HG02759 (cell line): ENCODE measurements at regions not wholly inside any gene's neighbourhood (a gene's known extent, or its start where the extent isn't known, plus 50 kb on each side); places are given as distances from the start of the nearest gene placed in this dataset.

Experiments
- ATAC-seq: cut with Tn5 transposase; IDR thresholded peaks from one replicate; pipeline ENCODE4 v1.9.1; 2021; ENCODE audit warnings: mild to moderate bottlenecking, moderate library complexity; ENCODE audit not compliant: unreplicated experiment

DNA sequence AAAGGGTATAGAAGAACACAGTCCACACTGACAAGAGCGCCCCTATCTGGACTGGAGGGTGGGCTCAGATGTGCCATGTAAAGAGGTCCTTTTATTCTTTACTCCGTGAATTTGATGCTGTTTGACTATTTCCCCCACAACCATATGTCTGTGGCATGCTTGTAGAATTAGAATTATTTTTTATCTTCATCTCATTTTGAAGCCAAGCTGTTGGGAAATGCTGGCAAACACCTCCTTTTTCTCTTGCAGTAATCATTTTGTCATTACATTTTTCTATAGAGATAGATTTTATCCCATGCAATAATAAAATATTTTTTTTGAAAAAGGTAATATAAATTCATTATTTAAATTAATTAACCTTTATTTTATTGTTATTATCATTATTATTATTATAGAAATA, 926.6 kb upstream of the AUTS2 start:
- no peak for ATAC-seq

DNA sequence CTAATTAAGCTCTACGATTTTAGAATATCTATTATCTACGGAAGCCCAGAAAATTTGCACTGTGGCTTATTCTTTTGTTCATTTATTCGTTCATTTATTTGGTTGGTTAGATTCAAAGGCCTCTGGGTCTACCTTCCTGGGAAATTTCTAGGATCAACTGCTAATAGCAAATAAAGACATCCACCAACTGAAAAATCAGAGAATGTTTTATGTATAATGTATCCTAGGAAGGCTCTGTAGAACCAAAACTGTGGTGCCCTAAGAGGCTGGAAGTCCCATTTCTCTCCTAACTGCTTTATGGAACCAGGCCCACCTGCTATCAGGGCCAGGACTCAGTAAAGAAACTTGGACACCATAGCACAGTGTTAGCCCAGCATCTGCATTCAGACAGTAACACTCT, 923.4 kb upstream of the AUTS2 start:
- no peak for ATAC-seq

DNA sequence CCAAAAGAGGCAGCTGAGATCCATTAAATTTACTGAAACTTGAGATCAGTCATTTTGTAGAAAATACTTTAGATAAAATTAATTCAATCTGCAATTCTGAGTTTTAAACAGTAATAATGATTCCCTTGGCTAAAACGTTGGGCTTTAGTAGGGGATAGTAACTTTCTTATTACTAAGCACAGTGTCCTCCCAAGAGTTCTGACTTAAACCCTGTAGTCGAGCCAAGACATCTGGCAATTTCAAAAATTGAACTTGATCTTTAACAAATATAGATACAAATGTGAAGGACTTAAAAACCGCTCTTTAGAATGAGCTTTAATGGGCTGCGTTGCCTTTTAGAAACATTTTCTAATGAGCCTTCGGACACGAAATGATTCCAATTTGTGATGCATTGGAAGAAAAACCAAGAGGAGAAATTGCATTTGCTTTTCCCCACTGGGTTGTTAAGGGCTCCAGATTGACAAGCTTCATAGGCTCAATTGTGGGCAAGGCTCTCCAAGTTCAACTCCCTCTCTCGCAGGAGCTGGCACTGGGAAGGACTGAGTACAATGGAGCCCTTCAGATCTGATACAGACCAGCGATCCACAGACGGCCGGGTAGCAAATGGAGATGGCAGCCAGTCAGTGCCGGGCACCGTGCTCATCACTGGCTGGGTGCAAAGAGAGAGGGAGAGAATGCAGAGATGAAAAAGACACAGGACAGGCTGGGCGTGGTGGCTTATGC, 921.3 kb upstream of the AUTS2 start:
- ATAC-seq, result no peak

DNA sequence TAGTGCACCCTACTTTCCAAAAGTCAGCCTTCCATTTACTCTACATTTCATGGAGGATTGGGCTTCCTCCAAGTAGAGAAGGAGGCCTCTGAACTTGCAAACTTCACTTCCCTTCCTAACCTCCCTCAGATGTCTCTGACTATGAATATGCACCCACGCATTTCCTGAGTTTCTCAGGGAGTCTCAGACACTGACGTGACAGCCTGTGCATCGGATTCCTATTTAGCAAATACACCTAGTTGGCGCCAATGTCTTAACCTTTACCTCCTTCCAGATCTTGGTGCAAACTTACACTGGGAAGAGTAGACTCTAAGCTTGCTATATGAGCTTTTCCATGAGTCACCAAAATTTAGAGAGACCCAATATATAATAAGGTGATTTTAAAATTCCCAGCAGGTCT, 920.1 kb upstream of the AUTS2 start:
- ATAC-seq, result no peak

DNA sequence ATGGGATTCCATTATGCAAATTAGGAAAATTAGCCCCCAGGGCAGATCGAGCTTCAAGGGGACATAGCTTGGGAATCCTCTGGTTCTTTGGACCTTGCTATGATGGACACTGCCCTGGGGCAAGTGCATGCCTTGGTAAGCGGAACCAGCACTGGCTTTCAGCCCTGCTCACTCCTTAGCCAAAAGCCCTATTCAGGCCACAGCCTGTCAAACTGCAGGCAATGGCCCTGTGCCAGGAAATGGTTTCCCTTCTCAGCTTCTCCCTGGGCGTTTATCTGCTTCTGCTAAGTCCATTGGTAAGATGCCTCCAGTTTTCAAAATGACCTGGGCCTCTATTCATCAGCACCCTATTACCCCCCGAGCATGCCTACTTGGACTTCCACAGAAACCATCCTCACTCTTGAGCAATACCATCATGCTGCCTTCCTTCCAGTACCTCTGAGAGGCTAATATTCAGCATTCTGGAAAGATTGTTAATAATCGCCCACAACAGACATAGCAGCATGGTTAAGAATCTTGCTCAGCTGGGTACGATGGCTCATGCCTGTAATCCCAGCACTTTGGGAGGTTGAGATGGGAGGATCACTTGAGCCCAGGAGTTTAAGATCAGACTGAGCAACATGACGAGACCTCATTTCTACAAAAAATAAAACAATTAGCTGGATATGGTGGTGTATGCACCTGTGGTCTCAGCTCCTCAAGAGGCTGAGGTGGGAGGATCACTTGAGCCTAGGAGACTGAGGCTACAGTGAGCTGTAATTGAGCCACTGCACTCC, 918.6 kb upstream of the AUTS2 start:
- ATAC-seq, result no peak

DNA sequence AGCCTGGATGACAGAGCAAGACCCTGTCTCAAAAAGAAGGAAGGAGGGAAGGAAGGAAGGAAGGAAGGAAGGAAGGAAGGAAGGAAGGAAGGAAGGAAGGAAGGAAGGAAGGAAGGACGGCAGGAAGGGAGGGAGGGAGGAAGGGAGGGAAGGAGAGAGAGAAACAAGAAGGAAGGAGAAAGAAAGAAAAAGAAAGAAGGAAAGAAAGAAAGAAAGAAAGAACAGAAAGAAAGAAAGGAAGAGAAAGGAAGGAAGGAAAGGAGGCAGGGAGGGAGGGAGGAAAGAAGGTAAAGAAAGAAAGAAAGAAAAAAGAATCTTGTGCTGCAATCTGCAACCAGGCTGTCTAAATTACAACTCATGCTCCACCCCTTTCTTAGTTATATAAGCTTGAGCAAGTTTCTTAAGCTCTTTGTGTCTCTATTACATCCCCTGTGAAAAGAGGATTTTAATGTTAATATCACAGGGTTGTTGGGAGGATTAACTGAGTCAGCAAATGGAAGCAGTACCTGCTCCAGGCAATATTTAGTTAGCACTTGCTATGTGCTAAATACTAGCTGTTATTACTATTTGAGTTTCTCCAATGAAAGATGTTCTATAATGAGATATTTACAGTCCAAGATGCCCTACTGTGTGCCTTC, 917.9 kb upstream of the AUTS2 start:
- no peak for ATAC-seq

DNA sequence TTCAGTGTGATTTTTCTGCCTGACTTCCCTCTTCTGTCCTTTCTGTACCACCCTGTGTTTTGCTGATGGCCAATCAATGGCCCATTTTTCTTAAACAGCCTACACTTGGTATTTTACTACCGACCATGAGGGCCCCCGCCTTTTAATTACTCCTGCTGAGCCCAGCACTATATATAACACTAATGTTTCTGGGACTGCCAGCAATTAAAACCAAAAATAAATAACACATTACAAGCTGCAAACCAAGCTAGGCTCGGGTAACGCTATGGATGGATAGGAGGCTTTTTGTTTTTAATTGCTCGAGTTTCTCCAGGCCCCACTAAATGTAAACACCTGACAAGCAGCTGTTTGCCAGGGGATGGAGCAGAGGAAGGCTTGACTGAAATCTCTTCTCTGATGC, 915.4 kb upstream of the AUTS2 start:
- ATAC-seq, result no peak

DNA sequence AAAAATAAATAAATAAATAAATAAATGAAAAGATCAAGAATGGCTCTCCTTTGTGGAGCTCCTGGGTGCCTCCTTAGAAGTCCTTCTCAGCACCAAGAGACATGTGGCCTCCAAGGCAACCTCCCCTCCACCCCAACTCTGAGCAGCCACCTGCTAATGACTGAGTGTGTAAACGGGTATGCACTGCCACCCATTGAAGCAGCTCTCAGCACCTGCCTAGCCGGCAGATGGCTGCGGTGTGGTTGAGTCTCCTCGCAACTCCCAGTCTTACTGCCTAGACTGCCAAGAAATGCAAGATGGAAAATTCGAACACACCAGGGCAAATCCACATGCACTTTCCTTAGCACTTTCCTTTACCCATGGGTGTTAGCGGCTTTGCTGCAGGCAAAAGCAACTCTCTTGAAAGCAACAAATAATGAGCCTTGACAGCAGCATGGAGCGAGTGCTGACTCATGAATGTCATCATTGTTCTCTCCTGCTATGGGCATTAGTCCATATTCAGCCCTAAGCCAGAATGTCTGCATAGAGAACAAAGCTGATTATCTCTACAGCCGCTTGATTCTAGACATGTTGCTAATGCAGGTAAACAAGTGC, 913.9 kb upstream of the AUTS2 start:
- ATAC-seq, result no peak

DNA sequence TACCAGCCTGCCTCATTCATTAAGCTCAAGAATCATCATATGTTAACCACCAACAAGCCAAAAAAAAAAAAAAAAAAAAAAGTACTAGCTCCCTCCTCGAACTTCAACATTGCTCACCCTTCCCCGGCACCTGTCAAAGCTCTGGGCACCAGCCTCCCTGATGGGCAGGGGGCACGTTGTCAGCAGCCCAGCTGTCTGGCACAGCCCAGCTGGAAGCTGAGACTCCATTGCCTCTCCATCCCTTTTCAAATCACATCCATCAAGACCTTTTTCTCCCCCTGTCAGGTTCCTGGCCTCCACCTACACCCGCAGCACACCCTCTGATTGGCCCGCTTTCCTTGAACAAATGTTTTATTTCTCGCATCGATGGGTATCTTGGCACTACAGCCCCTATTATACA, 913.3 kb upstream of the AUTS2 start:
- no peak for ATAC-seq

DNA sequence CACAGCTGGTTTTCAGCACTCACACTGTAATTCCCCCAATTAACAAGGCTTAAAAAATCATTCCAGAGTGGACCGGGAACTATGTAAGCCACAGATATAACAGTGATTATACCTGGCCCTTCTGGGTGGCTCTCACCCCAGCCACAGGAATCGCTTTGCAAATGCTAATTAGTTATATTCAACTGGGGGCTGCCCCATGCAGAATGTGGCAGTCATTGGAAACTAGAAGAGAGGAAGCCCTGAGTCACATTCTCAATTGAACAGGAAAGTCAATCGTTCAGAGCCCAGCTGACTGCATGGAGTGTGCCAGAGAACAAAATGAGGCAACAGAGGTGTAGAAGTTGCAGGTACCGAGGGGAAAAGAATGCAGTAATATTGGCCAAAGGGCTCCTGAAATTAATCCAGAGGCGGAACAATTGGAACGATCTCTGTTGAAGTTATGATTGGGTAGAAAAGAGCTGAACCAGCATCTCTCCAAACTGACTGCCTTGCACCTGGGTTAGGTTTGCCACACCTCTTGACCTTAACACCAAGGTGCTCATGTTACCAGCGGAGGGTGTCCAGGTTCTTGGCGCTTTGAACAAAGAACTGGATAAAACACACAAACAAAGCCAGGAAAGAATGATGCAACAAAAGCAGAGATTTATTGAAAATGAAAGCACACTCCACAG, 909.7 kb upstream of the AUTS2 start:
- no peak for ATAC-seq

DNA sequence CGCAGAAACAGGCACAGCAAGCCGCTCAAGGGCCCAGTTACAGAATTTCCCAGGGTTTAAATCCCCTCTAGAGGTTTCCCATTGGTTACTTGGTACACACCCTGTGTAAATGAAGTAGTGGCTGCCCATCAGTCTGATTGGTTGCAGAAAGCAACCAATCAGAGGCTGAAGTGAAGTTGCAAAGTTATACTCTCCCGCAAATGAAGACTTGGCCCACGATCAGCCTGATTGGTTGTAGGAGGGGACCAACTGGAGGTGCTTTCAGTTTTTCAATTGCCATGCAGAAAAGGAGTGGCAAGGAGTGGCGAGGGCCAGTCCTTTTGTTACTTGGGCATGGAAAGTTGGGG, 909.2 kb upstream of the AUTS2 start:
- ATAC-seq, result no peak

DNA sequence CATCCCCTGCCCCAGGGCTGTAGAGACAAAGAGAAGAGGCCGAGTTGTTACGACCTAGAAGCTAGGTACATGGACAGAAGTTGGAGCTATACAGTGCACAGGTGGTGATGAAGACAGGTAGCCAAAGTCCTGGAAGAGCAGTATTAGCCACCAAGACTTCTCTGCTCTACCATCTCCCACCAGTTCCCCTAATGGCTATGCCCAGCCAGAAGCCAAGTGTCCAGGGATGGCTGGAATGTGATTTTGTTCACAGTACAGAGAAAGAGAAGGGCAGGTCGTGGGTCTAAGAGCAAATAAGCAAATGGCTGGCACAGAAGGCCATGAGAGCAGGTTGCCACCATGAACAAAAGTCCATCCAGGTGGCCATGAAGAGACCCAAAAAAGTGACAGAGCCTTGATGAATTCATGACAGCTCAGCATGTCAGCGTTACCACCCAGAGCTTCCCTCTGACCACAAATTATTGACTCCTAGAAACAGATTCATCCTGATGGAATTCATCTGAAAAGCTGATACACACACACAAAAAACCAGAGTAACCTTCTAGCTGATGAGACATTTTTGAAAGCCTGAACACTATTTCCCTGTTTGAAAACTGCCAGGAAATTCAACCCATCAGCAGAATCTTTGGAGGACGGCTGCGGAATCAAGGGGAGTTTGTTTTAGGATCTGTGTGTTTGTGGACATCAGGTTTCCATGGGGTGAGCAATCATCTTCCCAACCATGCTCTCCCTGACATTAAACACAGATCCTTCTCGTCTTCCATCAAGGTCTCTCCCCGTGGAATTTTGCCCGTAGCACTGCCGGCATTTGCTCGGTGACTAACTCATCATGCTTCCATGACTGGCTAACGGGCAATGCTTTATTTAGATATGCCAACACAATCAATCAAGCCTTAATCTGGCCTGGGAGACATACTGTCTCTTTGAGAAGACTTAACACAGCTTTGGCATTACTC, 906.7 kb upstream of the AUTS2 start:
- no peak for ATAC-seq

DNA sequence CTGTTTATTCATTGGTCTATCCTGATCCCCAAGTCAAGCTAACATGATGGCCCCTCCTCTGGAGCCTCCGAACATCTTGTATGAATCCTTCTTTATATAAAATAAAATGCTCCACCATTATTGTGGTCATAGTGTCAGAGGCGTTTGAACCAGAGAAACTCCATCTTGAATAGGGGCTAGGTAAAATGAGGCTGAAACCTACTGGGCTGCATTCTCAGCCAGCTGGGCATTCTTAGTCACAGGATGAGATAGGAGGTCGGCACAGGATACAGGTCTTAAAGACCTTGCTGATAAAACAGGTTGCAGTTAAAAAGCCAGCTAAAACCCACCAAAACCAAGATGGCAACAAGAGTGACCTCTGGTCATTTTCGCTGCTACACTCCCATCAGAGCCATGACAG, 905.8 kb upstream of the AUTS2 start:
- no peak for ATAC-seq

DNA sequence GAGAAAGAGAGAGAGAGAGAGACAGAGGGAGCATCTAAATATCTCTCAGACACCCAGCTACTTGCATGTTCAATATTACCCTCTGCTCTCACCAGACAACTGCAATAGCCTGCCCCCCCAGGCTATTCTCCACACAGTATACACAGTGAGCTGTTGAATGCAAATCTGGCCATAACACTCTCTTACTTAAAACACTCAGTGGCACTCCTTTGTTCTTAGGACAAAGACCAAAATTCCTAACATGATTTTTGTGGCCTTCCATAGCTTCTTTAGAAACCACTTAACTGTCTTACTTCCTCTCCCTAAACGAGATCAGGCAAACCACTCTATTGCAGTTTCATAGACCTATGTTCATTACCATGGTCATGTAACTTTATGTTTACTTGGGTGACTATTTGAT, 903.6 kb upstream of the AUTS2 start:
- no peak for ATAC-seq

DNA sequence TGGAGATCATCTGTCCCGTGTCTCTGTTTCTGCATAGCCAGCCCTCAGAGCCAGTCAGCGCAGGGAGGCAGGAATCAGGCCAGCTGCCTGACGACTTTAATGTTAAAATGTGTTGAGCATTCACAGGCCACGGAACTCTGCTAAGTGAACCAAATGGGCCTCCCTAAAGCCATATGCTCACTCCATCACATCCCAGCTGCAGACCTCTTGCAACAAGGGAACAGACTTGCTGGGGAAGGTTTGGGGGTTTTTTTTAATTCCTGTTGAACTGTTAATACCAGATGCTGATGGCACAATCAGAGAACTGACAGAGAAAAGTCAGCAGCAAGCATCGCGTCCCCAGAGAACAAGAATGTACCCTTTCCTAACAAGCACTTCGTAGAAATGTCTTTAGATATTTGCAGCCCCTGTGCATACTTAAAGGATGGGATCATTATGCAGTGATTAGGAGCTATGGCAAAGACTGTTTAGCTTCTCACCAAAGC, 900.4 kb upstream of the AUTS2 start:
- ATAC-seq, result no peak

DNA sequence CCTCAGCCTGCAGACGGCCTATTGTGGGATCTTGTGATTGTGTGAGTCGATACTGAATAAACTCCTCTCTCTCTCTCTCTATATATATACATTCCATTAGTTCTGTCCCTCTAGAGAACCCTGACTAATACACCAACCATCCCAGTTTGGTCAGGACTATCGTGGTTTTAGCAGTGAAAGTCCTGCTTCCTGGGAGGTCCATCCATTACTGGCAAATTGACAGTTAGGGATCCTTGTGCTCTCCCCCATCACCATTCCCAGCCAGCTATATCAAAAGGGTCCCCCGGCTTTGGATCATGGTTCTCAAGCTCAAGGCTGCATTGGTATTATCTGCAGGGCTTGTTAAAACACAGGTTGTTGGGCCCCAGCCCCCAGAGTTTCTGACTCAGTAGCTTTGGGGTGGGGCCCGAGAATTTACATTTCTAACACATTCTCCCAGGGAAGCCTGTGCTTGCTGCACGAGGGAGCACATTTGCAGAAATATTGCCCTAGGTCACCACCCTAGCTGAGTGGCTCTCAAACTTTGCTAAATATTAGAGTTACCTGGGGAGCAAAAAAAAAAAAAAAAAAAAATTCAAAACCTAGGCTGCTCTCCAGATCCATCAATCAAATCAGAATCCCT, 899.1 kb upstream of the AUTS2 start:
- no peak for ATAC-seq

DNA sequence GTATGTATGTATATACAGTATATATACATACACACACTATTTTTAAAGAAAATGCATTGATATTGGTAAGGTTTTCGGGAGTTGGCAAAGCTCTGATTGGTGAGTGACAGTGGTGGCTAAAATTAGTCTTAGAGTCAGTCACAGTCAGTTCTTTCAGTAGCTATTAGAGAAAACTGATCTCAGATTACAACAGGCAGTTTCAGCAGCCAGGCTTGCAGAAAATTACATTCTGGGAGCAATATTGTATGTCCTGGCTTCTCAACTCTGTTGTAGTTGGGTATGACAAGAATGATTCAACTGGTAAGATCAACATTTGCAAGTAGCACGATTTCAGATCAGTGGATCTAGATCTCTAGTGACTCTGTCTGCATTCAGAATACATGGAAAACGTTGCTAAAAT, 897.9 kb upstream of the AUTS2 start:
- ATAC-seq, result no peak

DNA sequence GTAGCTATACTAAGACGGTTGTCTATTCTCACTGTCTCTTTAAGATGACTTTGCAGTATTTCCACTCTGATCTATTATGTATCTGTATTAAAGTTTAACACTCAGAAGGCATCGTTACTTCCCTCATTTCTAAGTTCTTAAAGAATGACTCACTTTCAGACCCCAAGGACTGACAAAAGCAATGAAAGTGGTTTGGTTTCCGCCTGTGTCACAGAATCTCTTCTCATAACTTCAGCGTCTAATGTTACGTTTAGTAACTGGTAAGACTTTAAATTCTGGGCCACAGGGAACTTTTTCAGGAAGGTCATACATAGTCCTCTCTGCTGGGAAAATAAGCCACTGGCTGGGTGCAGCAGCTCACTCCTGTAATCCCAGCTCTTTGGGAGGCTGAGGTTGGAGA, 892.0 kb upstream of the AUTS2 start:
- ATAC-seq, result no peak

DNA sequence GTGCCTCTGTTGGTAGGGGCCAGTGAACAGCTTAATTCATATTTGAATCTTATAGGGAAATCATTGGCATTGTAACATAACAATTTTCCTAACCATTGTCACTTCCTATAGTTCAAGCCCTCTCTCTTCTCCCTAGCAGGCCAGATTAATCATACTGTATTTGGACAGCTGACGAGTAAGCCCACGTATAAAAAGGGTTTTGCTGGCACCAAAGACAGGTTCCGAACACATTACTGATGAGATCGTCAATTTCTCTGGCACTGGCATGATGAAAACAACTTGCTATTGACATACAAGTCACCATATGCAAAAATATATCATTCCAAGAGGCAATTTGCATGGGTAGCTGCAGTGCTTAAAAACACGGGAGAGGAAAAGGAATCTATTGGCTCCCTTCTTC, 891.1 kb upstream of the AUTS2 start:
- no peak for ATAC-seq

DNA sequence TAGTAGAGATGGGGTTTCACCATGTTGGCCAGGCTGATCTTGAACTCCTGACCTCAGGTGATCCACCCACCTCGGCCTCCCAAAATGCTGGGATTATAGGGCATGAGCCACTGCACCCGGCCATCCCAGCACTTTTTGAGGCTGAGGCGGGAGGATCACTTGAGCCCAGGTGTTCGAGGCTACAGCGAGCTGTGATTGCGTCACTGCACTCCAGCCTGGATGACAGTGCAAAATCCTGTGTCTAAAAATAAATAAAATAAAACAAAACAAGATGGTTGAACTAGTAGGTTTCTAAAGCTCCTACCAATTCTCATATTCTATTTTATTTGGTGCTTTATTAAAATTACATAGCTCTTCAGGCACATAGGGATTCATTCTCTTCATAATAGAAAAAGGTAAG, 890.3 kb upstream of the AUTS2 start:
- no peak for ATAC-seq
